ENCODE measurements at regions not wholly inside any gene's neighbourhood (a gene's known extent, or its start where the extent isn't known, plus 50 kb on each side); places are given as distances from the start of the nearest gene placed in this dataset.
A peak's percentile ranks its signal among the peaks of the same experiment; 100 is the strongest.
"Not testable (repeated sequence)": the region's sequence is repeated elsewhere in the genome, so short reads cannot be mapped to it uniquely, and the experiment has no call there.

GRCh38 chr10:32143302-32143847 lies 87.2 kb upstream of the KIF5B start:
- TF ChIP-seq MYC (IDR thresholded peaks at IDR 0.05; ENCODE audit: low read depth, low read length) (no peak), CTCF (IDR thresholded peaks at IDR 0.05; ENCODE audit: low read depth, low read length) (no peak), POLR2A (IDR thresholded peaks at IDR 0.05; ENCODE audit: extremely low read depth, insufficient read length) (no peak), MAX (IDR thresholded peaks at IDR 0.05; ENCODE audit: low read depth, low read length) (no peak)
- no peak overlapping the region for H3K4me3 ChIP-seq (ENCODE audit: low read depth, low read length)
- no peak for DNase-seq (ENCODE audit: low read depth)

GRCh38 chr10:32142646-32143045 lies 86.4 kb upstream of the KIF5B start:
- H3K4me3 ChIP-seq (ENCODE audit: low read depth, low read length) = no peak overlapping the region
- TF ChIP-seq CTCF (IDR thresholded peaks at IDR 0.05; ENCODE audit: low read depth, low read length) = no peak
- TF ChIP-seq POLR2A (IDR thresholded peaks at IDR 0.05; ENCODE audit: extremely low read depth, insufficient read length) = no peak
- no peak for TF ChIP-seq MAX (IDR thresholded peaks at IDR 0.05; ENCODE audit: low read depth, low read length)
- TF ChIP-seq MYC (IDR thresholded peaks at IDR 0.05; ENCODE audit: low read depth, low read length) = no peak
- no peak for DNase-seq (ENCODE audit: low read depth)

- no peak for TF ChIP-seq MYC (IDR thresholded peaks at IDR 0.05; ENCODE audit: low read depth, low read length)
- no peak for TF ChIP-seq CTCF (IDR thresholded peaks at IDR 0.05; ENCODE audit: low read depth, low read length)
- TF ChIP-seq POLR2A (IDR thresholded peaks at IDR 0.05; ENCODE audit: extremely low read depth, insufficient read length) = no peak
- DNase-seq (ENCODE audit: low read depth) = no peak
- no peak overlapping the region for H3K4me3 ChIP-seq (ENCODE audit: low read depth, low read length)
Measured at GRCh38 chr10:32141018-32141807, 85.0 kb upstream of the KIF5B start.

- TF ChIP-seq MAX (IDR thresholded peaks at IDR 0.05; ENCODE audit: low read depth, low read length) (no peak), POLR2A (IDR thresholded peaks at IDR 0.05; ENCODE audit: extremely low read depth, insufficient read length) (no peak), CTCF (IDR thresholded peaks at IDR 0.05; ENCODE audit: low read depth, low read length) (no peak), MYC (IDR thresholded peaks at IDR 0.05; ENCODE audit: low read depth, low read length) (no peak)
- H3K4me3 ChIP-seq (ENCODE audit: low read depth, low read length) = no peak overlapping the region
- DNase-seq (ENCODE audit: low read depth) = no peak
Measured at GRCh38 chr10:32140403-32140802, 84.2 kb upstream of the KIF5B start.

GRCh38 chr10:32139223-32140073 lies 83.2 kb upstream of the KIF5B start:
- DNase-seq (ENCODE audit: low read depth) = peak; percentile 84
- no peak overlapping the region for H3K4me3 ChIP-seq (ENCODE audit: low read depth, low read length)
- TF ChIP-seq POLR2A (IDR thresholded peaks at IDR 0.05; ENCODE audit: extremely low read depth, insufficient read length) (no peak), CTCF (IDR thresholded peaks at IDR 0.05; ENCODE audit: low read depth, low read length) (no peak), MAX (IDR thresholded peaks at IDR 0.05; ENCODE audit: low read depth, low read length) (no peak), MYC (IDR thresholded peaks at IDR 0.05; ENCODE audit: low read depth, low read length) (no peak; the same call in 1 of the 2 replicates)

- H3K4me3 ChIP-seq (ENCODE audit: low read depth, low read length); DNase-seq (ENCODE audit: low read depth): not testable (repeated sequence)
Measured at GRCh38 chr10:32136927-32137326, 80.7 kb upstream of the KIF5B start.

- H3K4me3 ChIP-seq (ENCODE audit: low read depth, low read length); DNase-seq (ENCODE audit: low read depth): not testable (repeated sequence)
Measured at GRCh38 chr10:32135796-32136195, 79.6 kb upstream of the KIF5B start.

Data from NB4 (cell line).